GM06990 (cell line): ENCODE measurements at regions not wholly inside any gene's neighbourhood (a gene's known extent, or its start where the extent isn't known, plus 50 kb on each side); places are given as distances from the start of the nearest gene placed in this dataset.

ENCODE experiments used
- DNase-seq: peaks from one replicate; pipeline ENCODE4 v3.0.0-alpha.2; 2011; ENCODE audit not compliant: insufficient read length; ENCODE audit errors: extremely low read depth
- H3K27me3 ChIP-seq: replicated peaks from 2 replicates; pipeline ENCODE4 v1.6.0; 2011; ENCODE audit warnings: low read length; ENCODE audit not compliant: control insufficient read depth, insufficient read depth
- H3K36me3 ChIP-seq: 2 replicates; pipeline ENCODE4 v1.5.1; 2011; ENCODE audit warnings: low read length; ENCODE audit not compliant: control insufficient read depth, insufficient read depth
- H3K4me3 ChIP-seq: replicated peaks from 2 replicates; pipeline ENCODE4 v1.5.1; 2011; ENCODE audit warnings: low read depth, mild to moderate bottlenecking, control low read depth, low read length
- TF ChIP-seq, protein P1 (sequence below): IDR thresholded peaks from 2 replicates; pipeline ENCODE4 v1.5.1; 2011; ENCODE audit warnings: low read length, control low read depth, mild to moderate bottlenecking, inconsistent platforms; ENCODE audit not compliant: insufficient read depth, poor library complexity, severe bottlenecking

DNA sequence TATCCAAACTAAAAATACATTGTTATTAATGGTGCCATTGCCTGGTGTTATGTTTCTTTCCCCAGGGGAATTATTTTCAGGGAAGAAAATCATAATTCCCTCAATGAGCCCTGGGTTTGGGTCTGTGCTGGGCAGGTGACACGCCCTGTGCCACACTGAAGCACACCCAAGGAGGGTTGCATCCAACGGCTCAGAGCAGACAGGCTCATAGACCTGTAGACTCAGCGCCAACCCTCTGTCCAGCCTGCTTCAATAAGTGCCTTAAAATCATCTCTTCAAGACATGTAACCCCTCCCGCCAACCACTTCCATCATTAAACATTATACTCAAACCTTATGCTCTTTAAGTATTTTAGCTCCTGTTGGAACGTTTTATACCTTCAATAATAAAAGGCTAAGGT, 225.3 kb upstream of the CDH4 start:
- no peak for DNase-seq
- TF ChIP-seq, protein P1, sequence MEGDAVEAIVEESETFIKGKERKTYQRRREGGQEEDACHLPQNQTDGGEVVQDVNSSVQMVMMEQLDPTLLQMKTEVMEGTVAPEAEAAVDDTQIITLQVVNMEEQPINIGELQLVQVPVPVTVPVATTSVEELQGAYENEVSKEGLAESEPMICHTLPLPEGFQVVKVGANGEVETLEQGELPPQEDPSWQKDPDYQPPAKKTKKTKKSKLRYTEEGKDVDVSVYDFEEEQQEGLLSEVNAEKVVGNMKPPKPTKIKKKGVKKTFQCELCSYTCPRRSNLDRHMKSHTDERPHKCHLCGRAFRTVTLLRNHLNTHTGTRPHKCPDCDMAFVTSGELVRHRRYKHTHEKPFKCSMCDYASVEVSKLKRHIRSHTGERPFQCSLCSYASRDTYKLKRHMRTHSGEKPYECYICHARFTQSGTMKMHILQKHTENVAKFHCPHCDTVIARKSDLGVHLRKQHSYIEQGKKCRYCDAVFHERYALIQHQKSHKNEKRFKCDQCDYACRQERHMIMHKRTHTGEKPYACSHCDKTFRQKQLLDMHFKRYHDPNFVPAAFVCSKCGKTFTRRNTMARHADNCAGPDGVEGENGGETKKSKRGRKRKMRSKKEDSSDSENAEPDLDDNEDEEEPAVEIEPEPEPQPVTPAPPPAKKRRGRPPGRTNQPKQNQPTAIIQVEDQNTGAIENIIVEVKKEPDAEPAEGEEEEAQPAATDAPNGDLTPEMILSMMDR, result no peak

DNA sequence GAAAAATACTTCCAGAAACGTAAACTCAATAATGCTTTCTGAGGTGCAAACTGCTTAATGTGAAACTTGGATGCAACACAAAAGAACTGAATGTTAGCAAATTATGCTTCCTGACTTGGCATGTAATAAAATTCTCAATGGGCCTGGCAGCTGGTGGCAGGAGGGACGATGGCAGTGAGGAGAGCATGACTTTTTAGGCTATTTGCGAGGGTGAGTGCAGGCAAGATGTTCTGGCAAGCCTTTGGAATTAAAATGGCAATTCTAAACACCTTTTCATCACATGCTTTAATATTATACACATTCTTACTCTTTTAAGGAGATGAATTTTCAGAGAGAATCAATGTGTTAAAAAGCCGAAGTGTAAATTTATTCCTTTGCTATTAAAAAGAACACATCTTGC, 224.8 kb upstream of the CDH4 start:
- no peaks in the 10 kb centered on the region for H3K27me3 ChIP-seq
- TF ChIP-seq, protein P1, result no peak

More for the DNA sequence above, 225.3 kb upstream of the CDH4 start:
- Histone ChIP-seq H3K27me3 (no peaks in the 10 kb centered on the region), H3K36me3 (no peaks in the 10 kb centered on the region), H3K4me3 (no peak overlapping the region)

DNA sequence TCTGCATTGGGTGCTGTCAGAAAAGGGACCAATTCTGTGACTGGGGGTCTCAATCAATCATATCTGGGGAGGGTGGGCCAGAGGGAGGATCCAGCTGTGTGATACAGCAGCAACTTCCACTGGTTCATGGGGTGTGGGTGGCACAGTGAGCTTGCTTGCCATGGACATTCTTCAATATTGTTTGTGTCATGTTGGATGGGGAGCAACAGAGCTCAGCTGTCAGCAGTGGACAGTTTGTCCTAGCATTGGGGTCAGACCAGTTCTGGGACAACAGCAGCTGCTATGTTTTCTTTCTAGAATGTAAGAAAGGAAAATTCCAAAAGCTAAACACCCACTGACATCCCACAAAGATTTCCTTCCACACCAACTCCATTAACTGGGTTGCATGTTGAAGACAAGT, 221.9 kb upstream of the CDH4 start:
- Histone ChIP-seq H3K36me3 (no peaks in the 10 kb centered on the region), H3K27me3 (no peaks in the 10 kb centered on the region), H3K4me3 (no peak overlapping the region)
- no peak for DNase-seq
- TF ChIP-seq, protein P1, result no peak

More for the DNA sequence above, 224.8 kb upstream of the CDH4 start:
- DNase-seq, result no peak
- Histone ChIP-seq H3K36me3 (no peaks in the 10 kb centered on the region), H3K4me3 (no peak overlapping the region)

DNA sequence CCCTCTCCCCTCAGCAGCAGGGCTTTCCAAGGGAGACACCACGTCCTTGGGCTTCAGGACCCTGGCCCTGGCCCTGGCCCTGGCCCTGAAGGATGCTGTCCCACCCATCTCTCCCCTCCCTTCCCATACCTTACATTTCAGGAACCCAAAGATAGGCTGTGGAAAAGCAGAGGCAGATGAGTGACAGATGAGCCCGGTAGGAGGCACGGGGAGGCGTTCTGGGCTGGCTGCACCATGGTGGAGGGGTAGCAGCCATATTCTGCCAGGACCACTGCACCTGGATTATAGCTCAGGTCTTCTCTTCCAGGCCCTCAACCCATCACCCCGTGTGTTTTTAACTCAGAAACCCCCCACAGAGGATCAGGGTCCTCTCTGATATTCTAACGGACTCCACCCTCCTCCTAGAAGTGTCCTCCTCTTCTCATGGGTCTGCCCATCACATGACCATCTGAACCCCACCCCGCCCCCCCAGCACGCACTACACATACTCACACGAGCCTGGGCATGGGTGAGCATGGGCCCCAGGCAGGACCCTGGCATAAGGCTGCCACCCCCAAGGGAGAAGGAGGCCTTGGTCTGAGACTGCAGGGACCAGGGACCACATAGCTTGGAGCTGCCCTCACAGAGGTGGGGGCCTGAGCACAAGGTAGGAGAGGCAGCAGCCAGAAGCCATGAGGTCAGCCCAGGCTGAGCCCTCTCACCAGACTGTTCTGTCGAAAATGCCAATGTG, 220.8 kb upstream of the CDH4 start:
- TF ChIP-seq, protein P1, result no peak
- H3K4me3 ChIP-seq, result no peak overlapping the region
- DNase-seq, result no peak
- H3K36me3 ChIP-seq, result no peaks in the 10 kb centered on the region
- no peaks in the 10 kb centered on the region for H3K27me3 ChIP-seq

DNA sequence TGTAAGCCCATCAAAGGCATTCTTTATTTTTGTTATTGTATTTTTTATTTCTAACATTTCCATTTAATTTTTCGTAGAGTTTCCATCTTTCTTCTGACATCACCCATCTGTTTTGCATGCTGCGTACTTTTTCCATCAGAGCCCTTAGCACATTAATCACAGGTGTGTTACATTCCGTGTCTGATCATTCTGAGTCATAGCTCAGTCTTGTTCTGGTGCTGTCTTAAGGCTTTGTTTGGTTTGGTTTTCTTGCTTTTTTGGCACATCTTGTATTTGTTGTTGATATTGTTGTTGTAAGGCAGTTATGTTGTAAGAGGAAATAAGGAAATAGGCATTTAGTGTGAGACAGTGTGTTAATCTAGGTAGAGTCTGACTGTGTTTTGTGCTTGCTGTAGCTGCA, 214.6 kb upstream of the CDH4 start:
- no peaks in the 10 kb centered on the region for H3K27me3 ChIP-seq
- TF ChIP-seq, protein P1, result no peak
- H3K4me3 ChIP-seq, result no peak overlapping the region
- no peak for DNase-seq
- no peaks in the 10 kb centered on the region for H3K36me3 ChIP-seq
